Tibial artery (tissue), 4 donors: ENCODE measurements at regions not wholly inside any gene's neighbourhood (a gene's known extent, or its start where the extent isn't known, plus 50 kb on each side); places are given as distances from the start of the nearest gene placed in this dataset.
"Not testable (repeated sequence)": the region's sequence is repeated elsewhere in the genome, so short reads cannot be mapped to it uniquely, and the experiment has no call there.

Source experiments
- DNase-seq, 2 donors: peaks; one replicate each; pipeline ENCODE4 v3.0.0-alpha.2; 2019
- H3K27ac ChIP-seq, 2 donors: fragments of 200-600 bp; sonication (generic) in 1 of 2; 1 replicate in 1 of 2; 2 replicates in 1 of 2; pipeline ENCODE4 v1.5.1; 2018 to 2019; ENCODE audit warnings: mild to moderate bottlenecking in 1 of 2
- H3K27me3 ChIP-seq, 2 donors: fragments of 200-600 bp; sonication (generic) in 1 of 2; one replicate each; pipeline versions ENCODE4 v1.5.1 to v1.6.0; 2016 to 2019
- H3K36me3 ChIP-seq, 3 donors: fragments of 200-600 bp; sonication (generic) in 2 of 3; one replicate each; pipeline ENCODE4 v1.5.1; 2016 to 2019; ENCODE audit warnings: mild to moderate bottlenecking in 2 of 3
- H3K4me1 ChIP-seq, 4 donors: fragments of 200-600 bp; sonication (generic) in 2 of 4; 1 replicate in 3 of 4; 2 replicates in 1 of 4; pipeline ENCODE4 v1.5.1; 2016 to 2019
- H3K4me3 ChIP-seq, 2 donors: fragments of 200-600 bp; sonication (generic) in 1 of 2; 1 replicate in 1 of 2; 2 replicates in 1 of 2; pipeline ENCODE4 v1.5.1; 2018 to 2019; ENCODE audit warnings: mild to moderate bottlenecking in 2 of 2
- H3K9me3 ChIP-seq, 3 donors: fragments of 200-600 bp; sonication (generic) in 1 of 3; one replicate each; pipeline ENCODE4 v1.5.1; 2016 to 2019
- intact Hi-C: fragments of 100-400 bp; cut with DNase I; formaldehyde crosslinking; loops from one replicate; pipeline ENCODE4 v1.15.0; 2023; ENCODE audit warnings: low total_unique reads
- TF ChIP-seq, protein P1 (sequence below), 2 experiments: fragments of 200-600 bp in 1 of 2; fragments of 450-650 bp in 1 of 2; IDR thresholded peaks; one replicate each; pipeline ENCODE4 v1.5.1; 2017 to 2019; ENCODE audit warnings: antibody characterized with exemption in 2 of 2, mild to moderate bottlenecking in 1 of 2, moderate library complexity in 1 of 2

DNA sequence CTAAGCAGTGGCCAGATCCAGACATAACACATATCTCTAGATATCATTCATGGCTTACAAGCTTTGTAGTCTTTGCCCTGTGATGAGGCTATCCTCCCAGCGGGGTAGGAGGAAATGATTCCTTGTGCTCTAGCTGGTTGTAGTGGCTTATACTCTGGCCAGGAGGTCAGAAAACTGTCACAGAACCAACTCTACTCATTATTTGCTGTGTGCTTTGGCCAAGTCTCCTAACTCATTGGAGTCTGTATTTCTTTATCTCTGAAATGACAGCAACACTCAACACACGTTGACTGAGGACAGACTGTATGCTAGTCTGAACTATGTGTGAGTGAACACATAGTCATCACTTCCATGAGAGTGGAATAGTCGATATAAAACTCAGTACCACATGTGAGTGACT is 116.7 kb upstream of the F3 start:
- Histone ChIP-seq H3K27ac (no peak overlapping the region), H3K4me1 (peaks cover 0 to 27% (median 4%) of the 10 kb centered on the region in 4 donors), H3K36me3 (no peaks in the 10 kb centered on the region), H3K9me3 (no peaks in the 10 kb centered on the region), H3K27me3 (no peaks in the 10 kb centered on the region), H3K4me3 (no peak overlapping the region)
- peak in 1 of 2 donors; percentile 54 for DNase-seq
- TF ChIP-seq, protein P1, sequence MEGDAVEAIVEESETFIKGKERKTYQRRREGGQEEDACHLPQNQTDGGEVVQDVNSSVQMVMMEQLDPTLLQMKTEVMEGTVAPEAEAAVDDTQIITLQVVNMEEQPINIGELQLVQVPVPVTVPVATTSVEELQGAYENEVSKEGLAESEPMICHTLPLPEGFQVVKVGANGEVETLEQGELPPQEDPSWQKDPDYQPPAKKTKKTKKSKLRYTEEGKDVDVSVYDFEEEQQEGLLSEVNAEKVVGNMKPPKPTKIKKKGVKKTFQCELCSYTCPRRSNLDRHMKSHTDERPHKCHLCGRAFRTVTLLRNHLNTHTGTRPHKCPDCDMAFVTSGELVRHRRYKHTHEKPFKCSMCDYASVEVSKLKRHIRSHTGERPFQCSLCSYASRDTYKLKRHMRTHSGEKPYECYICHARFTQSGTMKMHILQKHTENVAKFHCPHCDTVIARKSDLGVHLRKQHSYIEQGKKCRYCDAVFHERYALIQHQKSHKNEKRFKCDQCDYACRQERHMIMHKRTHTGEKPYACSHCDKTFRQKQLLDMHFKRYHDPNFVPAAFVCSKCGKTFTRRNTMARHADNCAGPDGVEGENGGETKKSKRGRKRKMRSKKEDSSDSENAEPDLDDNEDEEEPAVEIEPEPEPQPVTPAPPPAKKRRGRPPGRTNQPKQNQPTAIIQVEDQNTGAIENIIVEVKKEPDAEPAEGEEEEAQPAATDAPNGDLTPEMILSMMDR (IDR thresholded peaks at IDR 0.05), result no peak
- intact Hi-C loops, result no loop called here

DNA sequence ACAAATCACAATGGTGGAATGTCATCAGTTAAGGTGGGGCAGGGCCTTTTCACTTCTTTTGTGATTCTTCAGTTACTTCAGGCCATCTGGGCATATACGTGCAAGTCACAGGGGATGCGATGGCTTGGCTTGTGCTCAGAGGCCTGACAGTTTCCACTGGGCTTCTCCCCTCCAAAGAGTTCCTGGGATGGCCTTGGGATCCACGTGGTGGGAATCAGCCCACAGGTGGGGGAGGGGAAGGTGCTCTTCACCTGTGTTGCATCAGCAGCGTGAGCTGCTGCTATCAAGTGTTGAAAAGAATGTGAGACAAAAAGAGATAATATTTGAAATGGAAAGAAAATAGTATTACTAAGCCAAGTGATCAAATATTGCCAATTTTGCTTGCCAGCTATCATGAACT is 116.2 kb upstream of the F3 start:
- H3K27ac ChIP-seq, intact Hi-C loops, H3K36me3 ChIP-seq, H3K4me3 ChIP-seq, H3K9me3 ChIP-seq, H3K27me3 ChIP-seq, DNase-seq: not testable (repeated sequence)
- peaks cover 0 to 27% (median 5%) of the 10 kb centered on the region in 4 donors for H3K4me1 ChIP-seq

DNA sequence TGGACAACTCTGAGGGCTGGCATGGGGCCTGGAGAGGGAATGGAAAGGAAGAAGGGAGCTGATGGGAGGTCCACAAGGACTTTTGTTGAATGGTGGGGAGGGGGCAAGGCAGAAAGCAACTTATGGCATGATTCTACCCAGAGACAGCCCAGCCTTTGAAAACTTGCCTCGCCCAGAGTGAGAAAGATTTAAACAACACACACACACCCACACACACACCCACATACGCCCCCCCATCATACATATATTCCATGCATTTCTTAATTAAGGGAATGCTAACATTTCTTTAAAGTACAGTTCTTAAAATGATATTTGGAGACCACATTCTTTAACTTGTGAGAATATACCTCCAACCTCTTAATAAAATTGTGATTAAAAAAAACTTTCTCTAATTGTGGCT is 115.4 kb upstream of the F3 start:
- H3K4me3 ChIP-seq, result no peak overlapping the region
- no peaks in the 10 kb centered on the region for H3K27me3 ChIP-seq
- no peaks in the 10 kb centered on the region for H3K9me3 ChIP-seq
- intact Hi-C loops, result no loop called here
- no peak overlapping the region for H3K27ac ChIP-seq
- peaks cover 0 to 27% (median 5%) of the 10 kb centered on the region in 4 donors for H3K4me1 ChIP-seq
- DNase-seq, result no peak
- H3K36me3 ChIP-seq, result no peaks in the 10 kb centered on the region
- TF ChIP-seq, protein P1 (IDR thresholded peaks at IDR 0.05), result no peak

- TF ChIP-seq, protein P1 (IDR thresholded peaks at IDR 0.05), result no peak
- intact Hi-C loops, result no loop called here
- Histone ChIP-seq H3K27me3 (no peaks in the 10 kb centered on the region), H3K9me3 (no peaks in the 10 kb centered on the region), H3K4me3 (no peak overlapping the region), H3K27ac (no peak overlapping the region), H3K36me3 (no peaks in the 10 kb centered on the region), H3K4me1 (peaks cover 0 to 15% (median 5%) of the 10 kb centered on the region in 4 donors)
- no peak for DNase-seq
Measured at GRCh38 chr1:94654919-94655318, 113.4 kb upstream of the F3 start.

DNA sequence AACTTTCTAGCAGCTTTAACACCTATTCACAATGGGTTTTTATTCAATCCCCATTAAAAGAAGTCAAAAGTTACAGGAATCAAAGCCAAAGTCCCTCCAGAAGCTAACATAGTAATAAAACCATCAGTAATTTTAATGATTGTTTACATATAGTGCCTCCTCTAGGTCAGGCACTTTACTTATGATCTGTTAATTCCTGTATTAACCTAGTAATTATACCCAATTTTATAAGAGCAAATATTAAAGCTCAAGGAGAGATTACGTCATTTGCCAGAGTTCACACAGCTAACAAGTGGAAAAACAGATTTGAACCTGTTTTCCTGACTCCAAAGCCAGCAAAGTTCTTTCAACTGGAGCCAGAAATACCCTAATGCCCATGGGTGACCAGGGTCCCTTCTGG is 112.9 kb upstream of the F3 start:
- TF ChIP-seq, protein P1 (IDR thresholded peaks at IDR 0.05), result no peak
- Histone ChIP-seq H3K27ac (no peak overlapping the region), H3K27me3 (no peaks in the 10 kb centered on the region), H3K36me3 (no peaks in the 10 kb centered on the region), H3K9me3 (no peaks in the 10 kb centered on the region), H3K4me1 (peaks cover 0 to 15% (median 5%) of the 10 kb centered on the region in 4 donors), H3K4me3 (no peak overlapping the region)
- DNase-seq, result no peak
- intact Hi-C loops, result no loop called here

DNA sequence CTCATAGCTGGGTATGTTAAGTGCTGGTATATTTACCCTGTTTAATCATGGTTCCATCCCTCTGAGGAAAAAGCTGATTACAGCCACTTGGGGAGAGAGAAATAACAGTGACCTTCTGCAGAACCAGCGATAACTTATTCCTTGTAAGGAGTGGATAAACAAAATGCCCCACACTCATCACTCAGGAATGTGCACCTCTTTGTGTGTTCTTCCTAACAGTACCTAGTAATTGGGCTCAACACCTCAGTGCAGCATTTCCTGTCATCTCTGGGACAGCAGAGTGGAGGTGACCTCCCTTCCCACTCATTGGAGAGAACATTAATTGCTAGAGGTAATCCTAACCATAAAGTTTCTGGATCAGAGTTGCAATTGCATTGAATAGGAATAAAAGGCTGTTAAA is 112.5 kb upstream of the F3 start:
- peaks cover 0 to 15% (median 5%) of the 10 kb centered on the region in 4 donors for H3K4me1 ChIP-seq
- no peak overlapping the region for H3K4me3 ChIP-seq
- H3K36me3 ChIP-seq, result no peaks in the 10 kb centered on the region
- H3K27ac ChIP-seq, result no peak overlapping the region
- DNase-seq, result no peak
- intact Hi-C loops, result no loop called here
- no peaks in the 10 kb centered on the region for H3K27me3 ChIP-seq
- H3K9me3 ChIP-seq, result no peaks in the 10 kb centered on the region
- TF ChIP-seq, protein P1 (IDR thresholded peaks at IDR 0.05), result no peak
